ENCODE measurements at regions not wholly inside any gene's neighbourhood (a gene's known extent, or its start where the extent isn't known, plus 50 kb on each side); places are given as distances from the start of the nearest gene placed in this dataset.

DNA sequence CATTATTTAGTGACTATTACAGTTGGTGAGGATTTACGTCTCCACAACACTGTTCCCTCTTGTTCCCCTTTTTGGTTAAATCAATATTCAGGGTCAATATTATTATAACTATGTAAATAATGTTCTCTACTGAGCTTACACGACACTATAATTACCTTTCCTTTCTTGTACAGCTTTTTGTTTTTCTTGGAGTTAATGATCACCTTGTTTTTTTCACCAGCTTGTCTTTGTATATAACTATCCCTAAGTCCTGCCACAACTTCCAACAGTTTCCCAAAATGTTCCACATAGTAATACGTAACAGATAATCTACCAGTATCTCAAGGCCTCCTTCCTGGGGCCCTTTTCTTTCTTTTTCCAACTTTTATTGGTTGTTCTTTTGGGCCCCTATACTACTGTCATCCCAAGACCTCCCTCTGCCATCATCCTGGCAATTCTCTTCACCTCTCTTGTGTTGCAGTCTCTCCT, 142.0 kb upstream of the SOX4 start:
- TF ChIP-seq, protein P1, sequence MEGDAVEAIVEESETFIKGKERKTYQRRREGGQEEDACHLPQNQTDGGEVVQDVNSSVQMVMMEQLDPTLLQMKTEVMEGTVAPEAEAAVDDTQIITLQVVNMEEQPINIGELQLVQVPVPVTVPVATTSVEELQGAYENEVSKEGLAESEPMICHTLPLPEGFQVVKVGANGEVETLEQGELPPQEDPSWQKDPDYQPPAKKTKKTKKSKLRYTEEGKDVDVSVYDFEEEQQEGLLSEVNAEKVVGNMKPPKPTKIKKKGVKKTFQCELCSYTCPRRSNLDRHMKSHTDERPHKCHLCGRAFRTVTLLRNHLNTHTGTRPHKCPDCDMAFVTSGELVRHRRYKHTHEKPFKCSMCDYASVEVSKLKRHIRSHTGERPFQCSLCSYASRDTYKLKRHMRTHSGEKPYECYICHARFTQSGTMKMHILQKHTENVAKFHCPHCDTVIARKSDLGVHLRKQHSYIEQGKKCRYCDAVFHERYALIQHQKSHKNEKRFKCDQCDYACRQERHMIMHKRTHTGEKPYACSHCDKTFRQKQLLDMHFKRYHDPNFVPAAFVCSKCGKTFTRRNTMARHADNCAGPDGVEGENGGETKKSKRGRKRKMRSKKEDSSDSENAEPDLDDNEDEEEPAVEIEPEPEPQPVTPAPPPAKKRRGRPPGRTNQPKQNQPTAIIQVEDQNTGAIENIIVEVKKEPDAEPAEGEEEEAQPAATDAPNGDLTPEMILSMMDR (IDR thresholded peaks at IDR 0.05): no peak
- TF ChIP-seq POLR2A (IDR thresholded peaks at IDR 0.05): no peak

Data from Peyer's patch (tissue), 4 donors.